Loucy (cell line): ENCODE measurements at regions not wholly inside any gene's neighbourhood (a gene's known extent, or its start where the extent isn't known, plus 50 kb on each side); places are given as distances from the start of the nearest gene placed in this dataset.

Source experiments
- EZH2phosphoT487 ChIP-seq: fragments of 200-600 bp; IDR thresholded peaks from 2 replicates; pipeline ENCODE4 v1.6.1; 2018; ENCODE audit warnings: antibody characterized with exemption, mild to moderate bottlenecking, moderate library complexity, borderline replicate concordance
- TF ChIP-seq, protein P1 (sequence below): fragments of 200-600 bp; sonication (generic); conservative IDR thresholded peaks from 2 replicates; pipeline ENCODE4 v1.5.1; 2014; ENCODE audit warnings: mild to moderate bottlenecking, antibody characterized with exemption, low read length

DNA sequence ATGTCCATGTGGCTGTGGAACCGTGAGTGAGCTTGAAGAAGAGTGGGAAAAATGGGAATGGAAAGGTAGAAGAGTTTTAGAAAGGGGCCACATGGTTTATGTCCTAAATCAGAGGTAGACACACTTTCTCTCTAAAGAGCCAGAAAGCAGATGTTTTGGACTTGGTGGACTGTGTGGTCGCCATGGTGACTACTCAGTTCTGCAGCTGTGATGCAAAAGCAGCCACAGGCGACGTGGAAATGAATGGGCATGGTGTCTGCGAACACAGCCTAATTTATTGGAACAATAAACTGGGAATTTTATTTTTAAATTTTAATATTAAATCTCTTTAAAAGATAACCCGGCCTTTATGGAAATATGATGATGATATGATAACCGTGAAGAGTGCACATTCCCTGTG is 386.0 kb upstream of the FAT1 start:
- TF ChIP-seq, protein P1, sequence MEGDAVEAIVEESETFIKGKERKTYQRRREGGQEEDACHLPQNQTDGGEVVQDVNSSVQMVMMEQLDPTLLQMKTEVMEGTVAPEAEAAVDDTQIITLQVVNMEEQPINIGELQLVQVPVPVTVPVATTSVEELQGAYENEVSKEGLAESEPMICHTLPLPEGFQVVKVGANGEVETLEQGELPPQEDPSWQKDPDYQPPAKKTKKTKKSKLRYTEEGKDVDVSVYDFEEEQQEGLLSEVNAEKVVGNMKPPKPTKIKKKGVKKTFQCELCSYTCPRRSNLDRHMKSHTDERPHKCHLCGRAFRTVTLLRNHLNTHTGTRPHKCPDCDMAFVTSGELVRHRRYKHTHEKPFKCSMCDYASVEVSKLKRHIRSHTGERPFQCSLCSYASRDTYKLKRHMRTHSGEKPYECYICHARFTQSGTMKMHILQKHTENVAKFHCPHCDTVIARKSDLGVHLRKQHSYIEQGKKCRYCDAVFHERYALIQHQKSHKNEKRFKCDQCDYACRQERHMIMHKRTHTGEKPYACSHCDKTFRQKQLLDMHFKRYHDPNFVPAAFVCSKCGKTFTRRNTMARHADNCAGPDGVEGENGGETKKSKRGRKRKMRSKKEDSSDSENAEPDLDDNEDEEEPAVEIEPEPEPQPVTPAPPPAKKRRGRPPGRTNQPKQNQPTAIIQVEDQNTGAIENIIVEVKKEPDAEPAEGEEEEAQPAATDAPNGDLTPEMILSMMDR: no peak
- TF ChIP-seq EZH2phosphoT487: no peak
